ENCODE measurements at regions not wholly inside any gene's neighbourhood (a gene's known extent, or its start where the extent isn't known, plus 50 kb on each side); places are given as distances from the start of the nearest gene placed in this dataset.

GRCh38 chr12:4034921-4035320 lies 161.7 kb upstream of the PARP11 start:
- TF ChIP-seq CTCF (IDR thresholded peaks at IDR 0.05) = no peak
- no peak for TF ChIP-seq POLR2A (IDR thresholded peaks at IDR 0.05)
- TF ChIP-seq POLR2AphosphoS5 (IDR thresholded peaks at IDR 0.05) = no peak

Data from breast epithelium (tissue), 3 donors.